HG03039 (cell line): ENCODE measurements at regions not wholly inside any gene's neighbourhood (a gene's known extent, or its start where the extent isn't known, plus 50 kb on each side); places are given as distances from the start of the nearest gene placed in this dataset.

Experiments used
- ATAC-seq: cut with Tn5 transposase; IDR thresholded peaks from one replicate; pipeline ENCODE4 v1.9.1; 2021; ENCODE audit warnings: mild to moderate bottlenecking, moderate library complexity; ENCODE audit not compliant: unreplicated experiment

- no peak for ATAC-seq
Observed at GRCh38 chr22:47568700-47569099, 806.2 kb downstream of the TBC1D22A start.

GRCh38 chr22:47567126-47568090 lies 805.0 kb downstream of the TBC1D22A start:
- no peak for ATAC-seq

- no peak for ATAC-seq
Observed at GRCh38 chr22:47566491-47566890, 804.0 kb downstream of the TBC1D22A start.

DNA sequence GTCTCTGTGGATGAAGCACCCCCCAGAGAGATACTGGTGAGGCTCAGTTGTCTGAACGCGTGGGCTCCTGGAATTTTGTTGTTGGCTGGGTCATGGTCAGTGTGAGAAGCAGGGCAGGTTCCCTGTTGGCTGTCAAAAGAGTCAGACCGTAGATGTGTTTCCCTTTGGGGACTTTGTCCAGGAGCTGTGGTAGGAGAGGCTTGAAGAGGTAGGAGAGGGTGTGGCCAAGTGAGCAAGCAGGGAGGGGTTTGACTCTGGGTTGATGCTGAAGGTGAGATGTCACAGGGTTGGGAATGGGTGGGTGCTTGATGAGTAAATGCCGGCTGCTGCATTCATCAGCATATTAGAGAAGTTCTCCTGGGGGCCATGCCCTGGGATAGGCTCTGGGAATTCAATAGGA lies 803.2 kb downstream of the TBC1D22A start:
- no peak for ATAC-seq

GRCh38 chr22:47564651-47565434 lies 802.4 kb downstream of the TBC1D22A start:
- ATAC-seq = no peak

- ATAC-seq = no peak
Observed at GRCh38 chr22:47564158-47564450, 801.7 kb downstream of the TBC1D22A start.

DNA sequence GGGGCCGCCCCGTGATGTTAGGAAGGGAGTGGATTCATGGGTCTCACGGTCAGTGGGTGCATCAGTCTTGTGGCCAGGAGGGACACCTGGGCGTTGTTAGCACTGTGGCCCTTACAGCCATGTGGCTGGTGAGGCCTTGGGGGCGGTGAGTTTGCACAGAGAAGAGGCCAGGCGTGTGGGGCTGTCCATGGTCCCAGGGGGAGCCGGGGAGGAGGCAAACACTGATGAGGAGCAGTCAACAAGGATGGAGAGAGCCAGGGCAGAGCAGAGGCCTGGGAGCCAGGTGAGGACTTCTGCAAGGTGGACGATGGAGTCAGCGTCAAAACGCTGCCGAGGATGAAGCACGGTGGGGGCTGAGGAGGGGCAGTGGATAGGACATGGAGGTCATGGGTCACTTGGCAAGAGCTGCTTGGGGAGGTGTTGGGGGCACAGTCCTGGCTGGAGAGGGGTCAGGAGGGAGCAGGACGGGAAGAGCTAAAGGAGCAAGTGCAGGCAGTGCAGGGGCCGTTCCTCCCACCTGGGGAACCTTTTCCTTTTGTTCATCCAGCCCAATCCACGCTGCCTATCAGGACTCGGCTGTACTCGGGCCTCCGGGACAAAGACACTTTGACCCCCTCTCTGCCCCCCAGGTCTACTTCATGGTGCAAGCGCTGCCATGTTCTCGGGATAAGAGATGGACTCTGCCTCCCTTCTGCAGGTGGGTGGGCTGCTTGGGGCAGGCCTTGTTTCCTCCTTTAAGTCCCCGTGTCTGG lies 801.1 kb downstream of the TBC1D22A start:
- no peak for ATAC-seq

DNA sequence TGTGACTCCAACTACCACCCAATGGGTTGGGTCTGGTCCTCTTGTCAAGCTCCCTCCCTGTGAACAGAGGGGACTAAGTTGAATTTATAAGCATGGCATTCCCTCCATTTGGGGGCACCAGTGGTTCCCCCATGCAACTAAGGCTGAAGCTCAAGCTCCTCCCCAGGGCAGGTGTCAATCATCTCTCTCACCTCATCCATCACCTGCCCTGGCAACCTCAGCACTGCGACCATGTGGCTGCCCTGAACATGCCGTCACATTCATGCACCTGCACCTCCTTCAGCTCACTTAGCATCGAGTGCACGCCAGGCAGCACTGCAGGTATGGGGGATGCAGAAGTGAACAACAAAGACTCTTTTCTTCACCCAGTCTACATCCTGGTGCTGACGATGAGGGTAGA lies 799.3 kb downstream of the TBC1D22A start:
- ATAC-seq = no peak

DNA sequence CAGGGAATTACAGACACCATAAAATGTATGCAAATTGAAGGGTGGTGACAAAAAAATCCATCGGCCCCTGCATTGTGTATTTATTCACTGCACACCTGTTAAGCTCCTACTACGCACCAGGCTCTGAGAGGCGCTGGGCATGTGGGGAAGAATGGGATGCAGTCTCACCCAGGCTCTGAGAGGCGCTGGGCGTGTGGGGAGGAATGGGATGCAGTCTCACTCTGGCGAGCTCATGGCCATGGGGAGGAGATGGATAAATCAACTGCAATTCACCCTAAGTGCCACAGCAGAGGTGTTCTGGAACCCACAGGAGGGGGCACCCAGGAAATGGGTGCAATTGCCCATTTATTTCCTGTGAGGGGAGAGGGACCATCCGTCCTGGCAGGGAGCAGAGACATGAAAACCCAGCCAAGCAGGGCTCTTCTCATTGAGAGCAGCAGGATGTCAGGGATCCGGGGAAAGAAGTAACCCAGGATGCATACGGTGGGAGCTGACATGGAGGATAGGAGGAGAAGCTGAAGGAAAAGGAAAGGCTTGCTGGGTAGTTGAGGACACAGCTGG lies 798.7 kb downstream of the TBC1D22A start:
- ATAC-seq = no peak

- no peak for ATAC-seq
Observed at GRCh38 chr22:47558828-47559700, 796.6 kb downstream of the TBC1D22A start.

GRCh38 chr22:47556473-47556872 lies 794.0 kb downstream of the TBC1D22A start:
- no peak for ATAC-seq

DNA sequence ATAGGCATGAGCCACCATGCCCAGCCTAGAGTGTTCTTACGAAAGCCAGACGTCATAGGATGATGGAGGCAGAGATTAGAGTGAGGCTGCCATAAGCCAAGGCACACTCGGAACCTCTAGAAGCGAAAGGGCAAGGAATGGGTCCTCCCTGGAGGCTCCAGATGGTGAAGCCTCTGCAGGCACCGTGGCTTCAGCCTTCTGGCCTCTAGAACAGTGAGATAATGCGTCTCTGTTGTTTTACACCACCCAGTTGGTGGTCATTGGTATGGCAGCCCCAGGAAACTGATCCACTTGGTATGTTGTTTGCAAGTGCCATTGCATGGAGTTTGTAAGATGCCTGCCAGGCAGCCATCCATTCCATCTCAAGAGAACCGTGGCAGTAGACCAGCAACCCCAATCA lies 791.0 kb downstream of the TBC1D22A start:
- no peak for ATAC-seq

GRCh38 chr22:47552541-47553205 lies 790.2 kb downstream of the TBC1D22A start:
- ATAC-seq = no peak

DNA sequence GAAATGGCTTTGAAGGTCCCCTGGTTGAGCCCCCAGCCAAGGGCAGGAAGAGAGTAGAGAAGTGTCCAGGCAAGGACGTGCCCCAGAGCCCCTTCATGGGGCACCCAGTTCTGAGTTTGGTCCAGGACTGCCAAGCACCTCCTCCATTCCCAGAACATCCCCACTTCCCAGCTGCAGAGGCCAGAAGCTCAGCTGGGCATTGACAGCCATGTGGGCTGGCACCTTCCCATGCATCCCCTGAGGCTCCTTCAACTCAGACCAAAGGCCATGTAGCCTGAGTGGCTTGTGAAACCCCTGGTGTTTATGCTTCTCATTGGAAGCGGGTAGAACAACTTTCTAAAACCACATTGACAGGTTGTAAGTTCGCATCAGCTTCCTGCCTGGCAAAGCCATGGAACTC lies 789.6 kb downstream of the TBC1D22A start:
- ATAC-seq = no peak

DNA sequence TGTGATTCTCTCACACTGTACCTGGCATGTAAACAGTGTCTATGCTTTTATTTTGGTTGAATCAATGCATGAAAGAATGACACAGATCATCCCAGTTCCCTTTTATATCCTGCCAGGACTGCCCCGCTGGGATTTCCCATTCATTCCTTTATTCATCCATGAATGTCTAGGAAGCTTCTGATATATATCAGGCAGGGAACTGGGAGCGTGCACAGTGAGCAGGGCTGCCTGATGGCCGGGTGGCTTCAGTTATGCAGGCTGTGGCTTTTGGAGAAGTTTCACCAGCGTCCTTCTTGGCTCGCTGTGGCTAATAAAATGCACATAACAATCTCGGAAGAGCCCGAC lies 789.0 kb downstream of the TBC1D22A start:
- ATAC-seq = no peak

DNA sequence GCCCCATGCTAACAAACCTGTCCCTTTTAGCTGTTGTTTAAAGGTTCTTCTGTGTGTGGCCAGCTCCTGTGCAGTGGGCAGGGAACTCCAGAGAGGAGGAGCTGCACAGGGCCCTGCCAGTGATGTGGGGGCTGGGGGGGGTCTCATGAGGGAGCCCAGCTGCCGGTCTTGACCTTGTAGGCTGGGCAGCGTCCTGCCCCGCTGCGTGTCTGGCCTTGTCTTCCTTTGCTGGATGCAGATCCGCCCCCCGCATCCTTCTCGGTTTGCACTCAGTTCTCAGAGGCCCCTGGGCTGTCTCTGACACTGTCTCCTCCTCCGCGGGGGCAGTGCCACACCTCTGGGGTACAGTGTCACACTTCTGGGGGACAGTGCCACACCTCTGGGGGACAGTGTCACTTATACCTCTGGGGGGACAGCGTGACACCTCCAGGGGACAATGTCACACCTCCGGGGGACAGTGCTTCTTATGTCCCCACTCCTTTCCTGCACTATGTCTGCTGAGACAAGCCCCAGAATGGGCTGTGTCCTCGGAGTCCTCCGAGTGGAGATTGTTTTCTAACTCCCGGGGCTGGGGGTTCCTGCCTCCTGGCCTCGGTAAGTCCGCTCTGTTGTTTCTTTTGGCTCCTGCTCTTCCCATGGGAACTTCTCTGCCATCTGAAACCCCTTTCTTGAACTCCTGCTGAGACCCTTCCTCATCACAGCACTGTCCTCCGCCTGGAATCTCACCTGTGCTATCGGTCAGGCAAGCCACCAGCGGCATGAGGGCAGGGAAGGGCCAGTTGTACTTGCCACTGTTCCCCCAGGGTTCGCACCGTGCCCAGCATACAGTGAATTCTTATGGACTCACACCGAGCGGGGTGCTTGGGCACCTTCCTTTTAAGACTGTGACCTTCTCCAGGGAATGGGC lies 788.3 kb downstream of the TBC1D22A start:
- ATAC-seq = no peak

DNA sequence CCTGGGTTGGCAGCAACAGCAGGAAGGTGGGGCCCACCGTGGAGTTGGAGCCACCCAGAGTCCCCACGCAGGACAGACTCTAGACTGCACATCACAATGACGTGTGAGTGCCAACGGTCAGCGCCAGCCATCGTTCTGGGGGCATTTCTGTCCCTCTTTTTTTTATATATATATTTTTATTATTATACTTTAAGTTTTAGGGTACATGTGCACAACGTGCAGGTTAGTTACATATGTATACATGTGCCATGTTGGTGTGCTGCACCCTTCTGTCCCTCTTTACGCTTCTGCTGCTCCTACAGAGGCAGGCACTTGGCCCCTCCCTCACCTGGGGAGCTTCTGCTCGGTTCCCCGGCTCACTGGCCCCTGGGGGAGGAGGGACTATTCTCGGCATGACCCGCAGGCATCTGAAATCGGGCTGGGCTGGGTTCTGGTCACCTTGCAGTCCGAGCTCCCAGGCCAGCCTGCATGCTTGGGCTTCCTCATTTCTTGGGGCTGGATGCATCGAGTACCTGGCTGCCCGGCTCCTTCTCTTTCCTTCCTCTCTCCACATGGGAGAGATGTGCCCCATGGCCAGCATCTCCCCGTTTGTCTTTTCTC lies 787.4 kb downstream of the TBC1D22A start:
- no peak for ATAC-seq
